Hematopoietic multipotent progenitor cell treated with erythropoietin and hydrocortisone succinate and interleukin-3 and kit ligand, for 17 days (in vitro differentiated cells): ENCODE measurements at regions not wholly inside any gene's neighbourhood (a gene's known extent, or its start where the extent isn't known, plus 50 kb on each side); places are given as distances from the start of the nearest gene placed in this dataset.

Experiments
- DNase-seq: peaks from one replicate; pipeline ENCODE4 v3.0.0-alpha.2; 2015; ENCODE audit warnings: low spot score

GRCh38 chr6:144840619-144841018, 555.5 kb downstream of the UTRN start:
- DNase-seq, result no peak

GRCh38 chr6:144843701-144844100, 558.6 kb downstream of the UTRN start:
- no peak for DNase-seq

- DNase-seq, result no peak
Observed at GRCh38 chr6:144844596-144844995, 559.5 kb downstream of the UTRN start.

GRCh38 chr6:144845186-144845585, 560.1 kb downstream of the UTRN start:
- DNase-seq, result no peak

- no peak for DNase-seq
Observed at GRCh38 chr6:144847916-144848315, 562.8 kb downstream of the UTRN start.

GRCh38 chr6:144849920-144850319, 564.8 kb downstream of the UTRN start:
- DNase-seq, result no peak

GRCh38 chr6:144853603-144854002, 568.5 kb downstream of the UTRN start:
- no peak for DNase-seq

GRCh38 chr6:144854654-144855053, 569.5 kb downstream of the UTRN start:
- no peak for DNase-seq

GRCh38 chr6:144855375-144855774, 570.2 kb downstream of the UTRN start:
- no peak for DNase-seq

- DNase-seq, result no peak
Observed at GRCh38 chr6:144855812-144856531, 570.8 kb downstream of the UTRN start.

- no peak for DNase-seq
Observed at GRCh38 chr6:144856622-144857021, 571.5 kb downstream of the UTRN start.

GRCh38 chr6:144857086-144857485, 572.0 kb downstream of the UTRN start:
- no peak for DNase-seq

- no peak for DNase-seq
Observed at GRCh38 chr6:144862769-144863168, 577.6 kb downstream of the UTRN start.

GRCh38 chr6:144867761-144868160, 582.6 kb downstream of the UTRN start:
- no peak for DNase-seq

- no peak for DNase-seq
Observed at GRCh38 chr6:144870782-144871181, 585.6 kb downstream of the UTRN start.

- no peak for DNase-seq
Observed at GRCh38 chr6:144873623-144874378, 588.7 kb downstream of the UTRN start.

GRCh38 chr6:144876689-144877088, 591.6 kb downstream of the UTRN start:
- DNase-seq, result no peak

GRCh38 chr6:144877118-144877517, 592.0 kb downstream of the UTRN start:
- DNase-seq, result no peak

GRCh38 chr6:144878577-144878976, 593.4 kb downstream of the UTRN start:
- DNase-seq, result no peak

GRCh38 chr6:144879436-144879835, 594.3 kb downstream of the UTRN start:
- no peak for DNase-seq

GRCh38 chr6:144882425-144882824, 597.3 kb downstream of the UTRN start:
- no peak for DNase-seq

- DNase-seq, result no peak
Observed at GRCh38 chr6:144883915-144884314, 598.8 kb downstream of the UTRN start.

GRCh38 chr6:144885817-144886216, 600.7 kb downstream of the UTRN start:
- no peak for DNase-seq

- peak; percentile 8 for DNase-seq
Observed at GRCh38 chr6:144886682-144887081, 601.5 kb downstream of the UTRN start.
